ENCODE measurements at regions not wholly inside any gene's neighbourhood (a gene's known extent, or its start where the extent isn't known, plus 50 kb on each side); places are given as distances from the start of the nearest gene placed in this dataset.

DNA sequence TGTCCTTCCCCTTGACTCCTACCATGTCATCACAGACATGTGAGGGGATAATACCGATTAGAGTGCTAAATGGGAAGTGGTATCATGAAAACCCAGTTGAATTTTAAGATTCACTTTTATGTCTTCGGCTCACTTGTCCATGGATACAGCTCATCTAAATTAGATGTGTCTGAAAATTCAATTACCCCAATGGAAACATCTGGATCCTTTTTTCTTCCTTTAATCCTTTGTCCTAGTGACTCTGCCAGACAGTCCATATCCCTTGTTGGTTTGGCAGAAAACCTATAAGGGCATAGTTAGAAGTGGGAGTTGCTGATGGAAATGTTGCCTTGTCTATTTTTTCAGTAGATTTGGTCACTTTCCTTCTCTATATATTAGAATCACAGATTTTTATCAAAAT is 271.9 kb downstream of the MTERF1 start:
- TF ChIP-seq, protein P1, sequence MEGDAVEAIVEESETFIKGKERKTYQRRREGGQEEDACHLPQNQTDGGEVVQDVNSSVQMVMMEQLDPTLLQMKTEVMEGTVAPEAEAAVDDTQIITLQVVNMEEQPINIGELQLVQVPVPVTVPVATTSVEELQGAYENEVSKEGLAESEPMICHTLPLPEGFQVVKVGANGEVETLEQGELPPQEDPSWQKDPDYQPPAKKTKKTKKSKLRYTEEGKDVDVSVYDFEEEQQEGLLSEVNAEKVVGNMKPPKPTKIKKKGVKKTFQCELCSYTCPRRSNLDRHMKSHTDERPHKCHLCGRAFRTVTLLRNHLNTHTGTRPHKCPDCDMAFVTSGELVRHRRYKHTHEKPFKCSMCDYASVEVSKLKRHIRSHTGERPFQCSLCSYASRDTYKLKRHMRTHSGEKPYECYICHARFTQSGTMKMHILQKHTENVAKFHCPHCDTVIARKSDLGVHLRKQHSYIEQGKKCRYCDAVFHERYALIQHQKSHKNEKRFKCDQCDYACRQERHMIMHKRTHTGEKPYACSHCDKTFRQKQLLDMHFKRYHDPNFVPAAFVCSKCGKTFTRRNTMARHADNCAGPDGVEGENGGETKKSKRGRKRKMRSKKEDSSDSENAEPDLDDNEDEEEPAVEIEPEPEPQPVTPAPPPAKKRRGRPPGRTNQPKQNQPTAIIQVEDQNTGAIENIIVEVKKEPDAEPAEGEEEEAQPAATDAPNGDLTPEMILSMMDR (IDR thresholded peaks at IDR 0.05) = no peak
- Histone ChIP-seq H3K27ac (ENCODE audit: low read length) (no peak overlapping the region), H3K9me3 (ENCODE audit: control insufficient read depth, insufficient read depth, low read length) (peaks cover 5% of the 10 kb centered on the region), H3K36me3 (ENCODE audit: control insufficient read depth, insufficient read depth, low read length) (no peaks in the 10 kb centered on the region), H3K27me3 (ENCODE audit: control insufficient read depth, insufficient read depth, low read length) (no peaks in the 10 kb centered on the region), H3K4me3 (ENCODE audit: low read length) (no peak overlapping the region), H3K4me1 (ENCODE audit: control insufficient read depth, insufficient read depth, low read length) (no peaks in the 10 kb centered on the region)
- Mint-ChIP-seq H3K9me3 (peaks cover 5 to 8% of the 10 kb centered on the region in 2 donors), H3K27ac (no peak overlapping the region), H3K4me1 (no peaks in the 10 kb centered on the region), H3K27me3 (ENCODE audit: low read depth in 2 of 2) (no peaks in the 10 kb centered on the region), H3K4me3 (no peak overlapping the region), H3K36me3 (no peaks in the 10 kb centered on the region)
- intact Hi-C loops (cut with micrococcal nuclease) = no loop called here
- WGBS (ENCODE audit: insufficient coverage) = 87% methylated on average over 2 of the region's 2 CpGs
- DNase-seq = no peak
- no peak for ATAC-seq

DNA sequence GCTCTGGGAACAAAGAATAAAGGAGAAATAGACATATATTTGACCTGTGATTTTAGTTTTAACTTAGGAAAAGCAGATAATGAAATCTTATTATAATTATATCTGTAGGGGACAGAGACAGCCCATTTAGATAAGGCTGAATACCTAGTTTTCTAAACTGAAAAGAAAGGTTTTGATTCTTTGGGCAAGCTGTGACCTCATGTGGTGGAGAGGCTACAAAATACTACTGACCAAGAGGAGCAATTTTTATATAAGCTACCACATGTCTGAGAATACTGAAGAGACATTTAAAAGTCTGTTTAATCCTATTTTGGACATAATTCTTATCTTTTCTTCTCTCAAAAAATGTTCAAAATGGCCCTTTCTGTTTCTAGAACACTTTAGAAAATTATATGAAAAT is 271.0 kb downstream of the MTERF1 start:
- no peaks in the 10 kb centered on the region for H3K27me3 Mint-ChIP-seq (ENCODE audit: low read depth in 2 of 2)
- H3K27ac Mint-ChIP-seq = no peak overlapping the region
- Histone ChIP-seq H3K36me3 (ENCODE audit: control insufficient read depth, insufficient read depth, low read length) (no peaks in the 10 kb centered on the region), H3K4me3 (ENCODE audit: low read length) (no peak overlapping the region), H3K27ac (ENCODE audit: low read length) (no peak overlapping the region), H3K4me1 (ENCODE audit: control insufficient read depth, insufficient read depth, low read length) (no peaks in the 10 kb centered on the region), H3K27me3 (ENCODE audit: control insufficient read depth, insufficient read depth, low read length) (no peaks in the 10 kb centered on the region), H3K9me3 (ENCODE audit: control insufficient read depth, insufficient read depth, low read length) (peaks cover 5% of the 10 kb centered on the region)
- no peak for ATAC-seq
- no peak overlapping the region for H3K4me3 Mint-ChIP-seq
- intact Hi-C loops (cut with micrococcal nuclease) = no loop called here
- TF ChIP-seq, protein P1 (IDR thresholded peaks at IDR 0.05) = no peak
- no peak for DNase-seq
- no peaks in the 10 kb centered on the region for H3K36me3 Mint-ChIP-seq
- peaks cover 5 to 11% of the 10 kb centered on the region in 2 donors for H3K9me3 Mint-ChIP-seq
- H3K4me1 Mint-ChIP-seq = no peaks in the 10 kb centered on the region

DNA sequence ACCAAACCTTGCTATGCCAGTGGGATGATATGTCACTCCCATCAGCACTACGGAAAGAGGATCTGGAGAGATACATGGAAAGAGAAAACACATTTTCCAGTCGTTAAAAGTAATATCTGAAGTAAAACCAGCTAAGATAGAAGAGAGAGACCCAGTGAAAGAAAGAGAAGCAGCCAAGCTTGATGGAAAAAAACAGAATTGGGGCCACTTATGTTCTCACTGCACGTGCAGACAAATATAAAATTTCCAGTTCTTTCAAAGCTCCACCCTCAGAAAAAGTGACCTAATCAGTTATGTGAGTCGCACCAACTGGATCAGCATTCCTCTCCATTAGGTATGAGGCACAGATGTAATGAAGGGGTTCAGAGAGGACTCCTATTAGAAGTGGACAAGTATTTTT is 266.1 kb downstream of the MTERF1 start:
- Histone ChIP-seq H3K9me3 (ENCODE audit: control insufficient read depth, insufficient read depth, low read length) (peaks cover 5% of the 10 kb centered on the region), H3K4me1 (ENCODE audit: control insufficient read depth, insufficient read depth, low read length) (no peaks in the 10 kb centered on the region), H3K36me3 (ENCODE audit: control insufficient read depth, insufficient read depth, low read length) (no peaks in the 10 kb centered on the region), H3K27ac (ENCODE audit: low read length) (no peak overlapping the region), H3K27me3 (ENCODE audit: control insufficient read depth, insufficient read depth, low read length) (no peaks in the 10 kb centered on the region), H3K4me3 (ENCODE audit: low read length) (no peak overlapping the region)
- 87% methylated on average over 3 of the region's 4 CpGs for WGBS (ENCODE audit: insufficient coverage)
- TF ChIP-seq, protein P1 (IDR thresholded peaks at IDR 0.05) = no peak
- intact Hi-C loops (cut with micrococcal nuclease) = no loop called here
- Mint-ChIP-seq H3K27ac (no peak overlapping the region), H3K27me3 (ENCODE audit: low read depth in 2 of 2) (no peaks in the 10 kb centered on the region), H3K36me3 (no peaks in the 10 kb centered on the region), H3K4me3 (no peak overlapping the region), H3K4me1 (no peaks in the 10 kb centered on the region), H3K9me3 (peaks cover 7% of the 10 kb centered on the region in 2 donors)
- DNase-seq (no peak), ATAC-seq (no peak)

Measured in natural killer cell (primary cell).